ENCODE measurements at regions not wholly inside any gene's neighbourhood (a gene's known extent, or its start where the extent isn't known, plus 50 kb on each side); places are given as distances from the start of the nearest gene placed in this dataset.
"Not testable (repeated sequence)": the region's sequence is repeated elsewhere in the genome, so short reads cannot be mapped to it uniquely, and the experiment has no call there.

GRCh38 chr9:28423255-28423654 lies 850.0 kb upstream of the C9orf72 start:
- DNase-seq: no peak
- H3K9me3 Mint-ChIP-seq: peaks cover 5% of the 10 kb centered on the region

GRCh38 chr9:28435456-28435855 lies 862.2 kb upstream of the C9orf72 start:
- Mint-ChIP-seq H3K36me3 (ENCODE audit: low read depth) (no peaks in the 10 kb centered on the region), H3K9me3 (peaks cover 3% of the 10 kb centered on the region), H3K4me3 (no peak overlapping the region), H3K4me1 (ENCODE audit: low read depth) (no peaks in the 10 kb centered on the region), H3K27me3 (no peaks in the 10 kb centered on the region), H3K27ac (no peak overlapping the region)
- DNase-seq: no peak

More at GRCh38 chr9:28423255-28423654, 850.0 kb upstream of the C9orf72 start:
- Mint-ChIP-seq H3K27me3 (no peaks in the 10 kb centered on the region), H3K27ac (no peak overlapping the region), H3K4me3 (no peak overlapping the region), H3K36me3 (ENCODE audit: low read depth) (no peaks in the 10 kb centered on the region), H3K4me1 (ENCODE audit: low read depth) (no peaks in the 10 kb centered on the region)

- H3K9me3 Mint-ChIP-seq: peaks cover 10% of the 10 kb centered on the region
- no peak overlapping the region for H3K27ac Mint-ChIP-seq
- H3K36me3 Mint-ChIP-seq (ENCODE audit: low read depth): no peaks in the 10 kb centered on the region
- DNase-seq: no peak
- H3K4me3 Mint-ChIP-seq: no peak overlapping the region
- no peaks in the 10 kb centered on the region for H3K4me1 Mint-ChIP-seq (ENCODE audit: low read depth)
- no peaks in the 10 kb centered on the region for H3K27me3 Mint-ChIP-seq
Measured at GRCh38 chr9:28439688-28440087, 866.4 kb upstream of the C9orf72 start.

GRCh38 chr9:28443461-28443860 lies 870.2 kb upstream of the C9orf72 start:
- peaks cover 10% of the 10 kb centered on the region for H3K9me3 Mint-ChIP-seq
- H3K4me3 Mint-ChIP-seq: no peak overlapping the region
- H3K36me3 Mint-ChIP-seq (ENCODE audit: low read depth): no peaks in the 10 kb centered on the region
- H3K27me3 Mint-ChIP-seq: no peaks in the 10 kb centered on the region
- no peak for DNase-seq
- H3K4me1 Mint-ChIP-seq (ENCODE audit: low read depth): no peaks in the 10 kb centered on the region
- H3K27ac Mint-ChIP-seq: no peak overlapping the region

GRCh38 chr9:28444637-28445036 lies 871.4 kb upstream of the C9orf72 start:
- H3K9me3 Mint-ChIP-seq: peaks cover 10% of the 10 kb centered on the region
- no peak overlapping the region for H3K27ac Mint-ChIP-seq
- H3K27me3 Mint-ChIP-seq: no peaks in the 10 kb centered on the region
- no peak for DNase-seq
- no peaks in the 10 kb centered on the region for H3K4me1 Mint-ChIP-seq (ENCODE audit: low read depth)
- H3K4me3 Mint-ChIP-seq: no peak overlapping the region
- H3K36me3 Mint-ChIP-seq (ENCODE audit: low read depth): no peaks in the 10 kb centered on the region

GRCh38 chr9:28445211-28445610 lies 871.9 kb upstream of the C9orf72 start:
- Mint-ChIP-seq H3K4me1 (ENCODE audit: low read depth) (no peaks in the 10 kb centered on the region), H3K27ac (no peak overlapping the region), H3K36me3 (ENCODE audit: low read depth) (no peaks in the 10 kb centered on the region), H3K27me3 (no peaks in the 10 kb centered on the region), H3K4me3 (no peak overlapping the region), H3K9me3 (peaks cover 14% of the 10 kb centered on the region)
- DNase-seq: no peak

GRCh38 chr9:28453918-28454317 lies 880.6 kb upstream of the C9orf72 start:
- Mint-ChIP-seq H3K27ac (no peak overlapping the region), H3K4me3 (no peak overlapping the region), H3K36me3 (ENCODE audit: low read depth) (no peaks in the 10 kb centered on the region), H3K27me3 (no peaks in the 10 kb centered on the region), H3K4me1 (ENCODE audit: low read depth) (no peaks in the 10 kb centered on the region), H3K9me3 (peaks cover 11% of the 10 kb centered on the region)
- DNase-seq: no peak

GRCh38 chr9:28456861-28457260 lies 883.6 kb upstream of the C9orf72 start:
- H3K9me3 Mint-ChIP-seq: peaks cover 9% of the 10 kb centered on the region
- H3K27me3 Mint-ChIP-seq: no peaks in the 10 kb centered on the region
- H3K4me1 Mint-ChIP-seq (ENCODE audit: low read depth): no peaks in the 10 kb centered on the region
- no peaks in the 10 kb centered on the region for H3K36me3 Mint-ChIP-seq (ENCODE audit: low read depth)
- no peak for DNase-seq
- H3K4me3 Mint-ChIP-seq: no peak overlapping the region
- no peak overlapping the region for H3K27ac Mint-ChIP-seq

GRCh38 chr9:28464481-28465216 lies 891.4 kb upstream of the C9orf72 start:
- no peaks in the 10 kb centered on the region for H3K27me3 Mint-ChIP-seq
- no peak for DNase-seq
- H3K27ac Mint-ChIP-seq: no peak overlapping the region
- no peak overlapping the region for H3K4me3 Mint-ChIP-seq
- no peaks in the 10 kb centered on the region for H3K36me3 Mint-ChIP-seq (ENCODE audit: low read depth)
- no peaks in the 10 kb centered on the region for H3K4me1 Mint-ChIP-seq (ENCODE audit: low read depth)
- peaks cover 17% of the 10 kb centered on the region for H3K9me3 Mint-ChIP-seq

GRCh38 chr9:28471261-28471660 lies 898.0 kb upstream of the C9orf72 start:
- H3K36me3 Mint-ChIP-seq (ENCODE audit: low read depth): no peaks in the 10 kb centered on the region

GRCh38 chr9:28487561-28487960 lies 914.3 kb upstream of the C9orf72 start:
- no peaks in the 10 kb centered on the region for H3K4me1 Mint-ChIP-seq (ENCODE audit: low read depth)
- H3K36me3 Mint-ChIP-seq (ENCODE audit: low read depth): no peaks in the 10 kb centered on the region
- no peak overlapping the region for H3K27ac Mint-ChIP-seq
- no peaks in the 10 kb centered on the region for H3K27me3 Mint-ChIP-seq
- peaks cover 2% of the 10 kb centered on the region for H3K9me3 Mint-ChIP-seq
- no peak overlapping the region for H3K4me3 Mint-ChIP-seq
- DNase-seq: no peak

More at GRCh38 chr9:28471261-28471660, 898.0 kb upstream of the C9orf72 start:
- no peak overlapping the region for H3K4me3 Mint-ChIP-seq
- no peaks in the 10 kb centered on the region for H3K4me1 Mint-ChIP-seq (ENCODE audit: low read depth)
- H3K27me3 Mint-ChIP-seq: no peaks in the 10 kb centered on the region
- H3K27ac Mint-ChIP-seq: no peak overlapping the region
- no peak for DNase-seq
- peaks cover 3% of the 10 kb centered on the region for H3K9me3 Mint-ChIP-seq

GRCh38 chr9:28491121-28491520 lies 917.8 kb upstream of the C9orf72 start:
- Mint-ChIP-seq H3K4me3 (no peak overlapping the region), H3K9me3 (peaks cover 12% of the 10 kb centered on the region), H3K27me3 (no peaks in the 10 kb centered on the region), H3K27ac (no peak overlapping the region), H3K36me3 (ENCODE audit: low read depth) (no peaks in the 10 kb centered on the region), H3K4me1 (ENCODE audit: low read depth) (no peaks in the 10 kb centered on the region)
- DNase-seq: no peak

GRCh38 chr9:28498168-28498567 lies 924.9 kb upstream of the C9orf72 start:
- not testable (repeated sequence) for H3K4me1 Mint-ChIP-seq (ENCODE audit: low read depth); DNase-seq; H3K4me3 Mint-ChIP-seq; H3K27me3 Mint-ChIP-seq; H3K27ac Mint-ChIP-seq; H3K36me3 Mint-ChIP-seq (ENCODE audit: low read depth)
- peaks cover 17% of the 10 kb centered on the region for H3K9me3 Mint-ChIP-seq

GRCh38 chr9:28502189-28502588 lies 928.9 kb upstream of the C9orf72 start:
- no peak overlapping the region for H3K4me3 Mint-ChIP-seq
- no peaks in the 10 kb centered on the region for H3K36me3 Mint-ChIP-seq (ENCODE audit: low read depth)
- peaks cover 4% of the 10 kb centered on the region for H3K9me3 Mint-ChIP-seq
- no peaks in the 10 kb centered on the region for H3K4me1 Mint-ChIP-seq (ENCODE audit: low read depth)
- DNase-seq: no peak
- H3K27me3 Mint-ChIP-seq: no peaks in the 10 kb centered on the region
- no peak overlapping the region for H3K27ac Mint-ChIP-seq

- Mint-ChIP-seq H3K4me1 (ENCODE audit: low read depth) (no peaks in the 10 kb centered on the region), H3K9me3 (peaks cover 4% of the 10 kb centered on the region), H3K27ac (no peak overlapping the region), H3K27me3 (no peaks in the 10 kb centered on the region), H3K36me3 (ENCODE audit: low read depth) (no peaks in the 10 kb centered on the region), H3K4me3 (no peak overlapping the region)
- no peak for DNase-seq
Measured at GRCh38 chr9:28502741-28503140, 929.5 kb upstream of the C9orf72 start.

- H3K4me1 Mint-ChIP-seq (ENCODE audit: low read depth): no peaks in the 10 kb centered on the region
- H3K27me3 Mint-ChIP-seq: no peaks in the 10 kb centered on the region
- H3K4me3 Mint-ChIP-seq: no peak overlapping the region
- no peaks in the 10 kb centered on the region for H3K36me3 Mint-ChIP-seq (ENCODE audit: low read depth)
- no peak for DNase-seq
- H3K9me3 Mint-ChIP-seq: peaks cover 4% of the 10 kb centered on the region
- H3K27ac Mint-ChIP-seq: no peak overlapping the region
Measured at GRCh38 chr9:28503573-28503972, 930.3 kb upstream of the C9orf72 start.

Measured in activated T-cell treated with anti-CD3 and anti-CD28 coated beads, Interleukin-2, amount 50 U/mL, for 24 hours (primary cell).